ENCODE measurements at regions not wholly inside any gene's neighbourhood (a gene's known extent, or its start where the extent isn't known, plus 50 kb on each side); places are given as distances from the start of the nearest gene placed in this dataset.

- no peak for DNase-seq (ENCODE audit: low read depth)
Observed at GRCh38 chr3:111352585-111352984, 189.4 kb upstream of the CD96 start.

GRCh38 chr3:111359261-111360030 lies 182.6 kb upstream of the CD96 start:
- DNase-seq (ENCODE audit: low read depth), result no peak

GRCh38 chr3:111362381-111363009 lies 179.5 kb upstream of the CD96 start:
- no peak for DNase-seq (ENCODE audit: low read depth)

GRCh38 chr3:111366515-111366914 lies 175.5 kb upstream of the CD96 start:
- no peak for DNase-seq (ENCODE audit: low read depth)

- no peak for DNase-seq (ENCODE audit: low read depth)
Observed at GRCh38 chr3:111368056-111368455, 173.9 kb upstream of the CD96 start.

GRCh38 chr3:111369958-111370357 lies 172.0 kb upstream of the CD96 start:
- no peak for DNase-seq (ENCODE audit: low read depth)

- no peak for DNase-seq (ENCODE audit: low read depth)
Observed at GRCh38 chr3:111373239-111373638, 168.8 kb upstream of the CD96 start.

GRCh38 chr3:111373861-111374260 lies 168.1 kb upstream of the CD96 start:
- DNase-seq (ENCODE audit: low read depth), result no peak

GRCh38 chr3:111385971-111386495 lies 156.0 kb upstream of the CD96 start:
- peak; percentile 21 for DNase-seq (ENCODE audit: low read depth)

GRCh38 chr3:111392894-111393398 lies 149.1 kb upstream of the CD96 start:
- no peak for DNase-seq (ENCODE audit: low read depth)

GRCh38 chr3:111412656-111413055 lies 129.3 kb upstream of the CD96 start:
- DNase-seq (ENCODE audit: low read depth), result no peak

- no peak for DNase-seq (ENCODE audit: low read depth)
Observed at GRCh38 chr3:111414531-111414930, 127.5 kb upstream of the CD96 start.

- no peak for DNase-seq (ENCODE audit: low read depth)
Observed at GRCh38 chr3:111415018-111415417, 127.0 kb upstream of the CD96 start.

- no peak for DNase-seq (ENCODE audit: low read depth)
Observed at GRCh38 chr3:111418391-111418790, 123.6 kb upstream of the CD96 start.

GRCh38 chr3:111428301-111428700 lies 113.7 kb upstream of the CD96 start:
- DNase-seq (ENCODE audit: low read depth), result no peak

GRCh38 chr3:111434941-111435622 lies 106.9 kb upstream of the CD96 start:
- no peak for DNase-seq (ENCODE audit: low read depth)

GRCh38 chr3:111438283-111438682 lies 103.7 kb upstream of the CD96 start:
- no peak for DNase-seq (ENCODE audit: low read depth)

GRCh38 chr3:111454551-111454950 lies 87.4 kb upstream of the CD96 start:
- no peak for DNase-seq (ENCODE audit: low read depth)

- DNase-seq (ENCODE audit: low read depth), result no peak
Observed at GRCh38 chr3:111465081-111465670, 76.8 kb upstream of the CD96 start.

- DNase-seq (ENCODE audit: low read depth), result no peak
Observed at GRCh38 chr3:111470032-111470431, 72.0 kb upstream of the CD96 start.

GRCh38 chr3:111471831-111472230 lies 70.2 kb upstream of the CD96 start:
- no peak for DNase-seq (ENCODE audit: low read depth)

- no peak for DNase-seq (ENCODE audit: low read depth)
Observed at GRCh38 chr3:111472556-111472955, 69.4 kb upstream of the CD96 start.
